ENCODE measurements at regions not wholly inside any gene's neighbourhood (a gene's known extent, or its start where the extent isn't known, plus 50 kb on each side); places are given as distances from the start of the nearest gene placed in this dataset.
"Not testable (repeated sequence)": the region's sequence is repeated elsewhere in the genome, so short reads cannot be mapped to it uniquely, and the experiment has no call there.

- no peak for DNase-seq
These were observed 1055.2 kb upstream of the POT1 start for GRCh38 chr7:125984795-125985194.

GRCh38 chr7:125971656-125972055 lies 1042.0 kb upstream of the POT1 start:
- DNase-seq = no peak

- DNase-seq = no peak
These were observed 1036.8 kb upstream of the POT1 start for GRCh38 chr7:125966278-125967048.

GRCh38 chr7:125934955-125935354 lies 1005.3 kb upstream of the POT1 start:
- no peak for DNase-seq

GRCh38 chr7:125934539-125934938 lies 1004.9 kb upstream of the POT1 start:
- no peak for DNase-seq

- DNase-seq = no peak
These were observed 1001.2 kb upstream of the POT1 start for GRCh38 chr7:125930848-125931247.

GRCh38 chr7:125927556-125927955 lies 997.9 kb upstream of the POT1 start:
- no peak for DNase-seq

- no peak for DNase-seq
These were observed 997.0 kb upstream of the POT1 start for GRCh38 chr7:125926621-125927020.

GRCh38 chr7:125924037-125924436 lies 994.4 kb upstream of the POT1 start:
- DNase-seq = no peak

GRCh38 chr7:125915381-125915948 lies 985.8 kb upstream of the POT1 start:
- not testable (repeated sequence) for DNase-seq

GRCh38 chr7:125908711-125909110 lies 979.1 kb upstream of the POT1 start:
- DNase-seq = no peak

GRCh38 chr7:125899577-125899976 lies 970.0 kb upstream of the POT1 start:
- no peak for DNase-seq

GRCh38 chr7:125892434-125892833 lies 962.8 kb upstream of the POT1 start:
- DNase-seq = no peak

- DNase-seq = no peak
These were observed 949.4 kb upstream of the POT1 start for GRCh38 chr7:125878988-125879387.

- no peak for DNase-seq
These were observed 948.8 kb upstream of the POT1 start for GRCh38 chr7:125878235-125878956.

GRCh38 chr7:125877246-125877645 lies 947.6 kb upstream of the POT1 start:
- DNase-seq = no peak

- DNase-seq = no peak
These were observed 946.8 kb upstream of the POT1 start for GRCh38 chr7:125876431-125876830.

- DNase-seq = no peak
These were observed 941.8 kb upstream of the POT1 start for GRCh38 chr7:125871431-125871830.

- DNase-seq = peak; percentile 48
These were observed 928.0 kb upstream of the POT1 start for GRCh38 chr7:125857606-125858005.

GRCh38 chr7:125848157-125848556 lies 918.5 kb upstream of the POT1 start:
- DNase-seq = no peak

GRCh38 chr7:125847692-125848091 lies 918.1 kb upstream of the POT1 start:
- no peak for DNase-seq

GRCh38 chr7:125847055-125847454 lies 917.4 kb upstream of the POT1 start:
- no peak for DNase-seq

GRCh38 chr7:125845686-125846085 lies 916.1 kb upstream of the POT1 start:
- DNase-seq = no peak

GRCh38 chr7:125834421-125834820 lies 904.8 kb upstream of the POT1 start:
- no peak for DNase-seq
